GM18519 (cell line): ENCODE measurements at regions not wholly inside any gene's neighbourhood (a gene's known extent, or its start where the extent isn't known, plus 50 kb on each side); places are given as distances from the start of the nearest gene placed in this dataset.

Source experiments
- ATAC-seq: cut with Tn5 transposase; IDR thresholded peaks from one replicate; pipeline ENCODE4 v1.9.1; 2021; ENCODE audit warnings: mild to moderate bottlenecking, moderate library complexity; ENCODE audit not compliant: unreplicated experiment, low FRiP score

DNA sequence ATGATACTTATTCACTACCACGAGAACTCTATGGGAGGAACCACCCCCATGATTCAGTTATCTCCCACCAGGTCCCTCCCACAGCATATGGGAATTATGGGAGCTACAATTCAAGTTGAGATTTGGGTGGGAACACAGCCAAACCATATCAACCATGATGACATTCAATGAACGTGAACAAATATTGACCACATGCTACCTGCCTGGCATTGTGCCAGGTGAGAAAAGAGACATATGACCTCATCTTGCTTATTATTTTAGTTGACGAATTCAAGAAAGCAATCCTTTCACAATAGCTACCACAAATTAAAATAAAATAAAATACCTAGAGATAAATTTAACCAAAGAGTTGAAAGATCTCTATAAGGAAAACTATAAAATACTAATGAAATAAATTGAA lies 286.5 kb upstream of the CRIM1 start:
- no peak for ATAC-seq

- no peak for ATAC-seq
Observed at GRCh38 chr2:36068086-36068485, 287.5 kb upstream of the CRIM1 start.

- no peak for ATAC-seq
Observed at GRCh38 chr2:36060133-36060532, 295.4 kb upstream of the CRIM1 start.

DNA sequence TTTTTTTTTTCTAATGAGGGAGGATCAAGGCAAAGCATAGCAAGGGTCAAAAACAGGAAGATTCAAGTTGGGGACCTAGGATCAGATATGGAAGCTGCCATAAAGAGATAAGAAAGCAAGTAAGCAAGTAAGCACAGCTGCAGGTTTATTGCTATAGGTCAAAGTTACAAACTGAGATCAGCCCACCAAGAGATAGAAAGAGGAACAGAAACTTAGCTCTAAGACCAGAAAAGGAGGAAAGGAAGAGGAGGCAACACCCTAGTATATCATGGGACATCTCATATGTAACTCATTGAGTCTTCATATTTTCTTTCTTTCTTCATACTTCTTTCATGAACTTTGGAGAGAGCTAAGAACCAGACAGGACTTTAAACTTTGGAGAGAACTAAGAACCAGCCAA lies 295.9 kb upstream of the CRIM1 start:
- peak; percentile 100 for ATAC-seq

- no peak for ATAC-seq
Observed at GRCh38 chr2:36058953-36059352, 296.6 kb upstream of the CRIM1 start.

DNA sequence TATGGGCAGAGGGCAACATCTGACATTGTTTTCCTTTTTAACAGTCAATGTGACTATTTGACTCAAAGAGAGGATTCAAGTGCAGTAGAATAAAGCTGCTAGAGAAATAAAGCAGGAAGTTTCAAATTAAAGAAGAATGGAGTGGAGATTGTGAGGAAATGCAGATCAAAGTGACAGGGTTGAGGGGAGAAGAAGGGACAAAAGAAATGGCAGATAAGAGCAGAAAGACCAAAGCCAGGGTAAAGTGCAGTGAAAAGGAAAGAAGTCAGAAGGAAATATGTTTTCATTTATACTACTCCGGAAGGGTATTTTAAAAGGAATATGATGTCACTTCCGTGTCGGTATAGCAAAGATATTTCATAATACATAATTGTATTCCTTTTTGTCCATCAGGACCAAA lies 297.5 kb upstream of the CRIM1 start:
- no peak for ATAC-seq

- ATAC-seq, result no peak
Observed at GRCh38 chr2:36052819-36053218, 302.8 kb upstream of the CRIM1 start.

GRCh38 chr2:36044411-36044810 lies 311.2 kb upstream of the CRIM1 start:
- ATAC-seq, result no peak

- ATAC-seq, result no peak
Observed at GRCh38 chr2:36035137-36035536, 320.4 kb upstream of the CRIM1 start.

- no peak for ATAC-seq
Observed at GRCh38 chr2:36032046-36032445, 323.5 kb upstream of the CRIM1 start.

DNA sequence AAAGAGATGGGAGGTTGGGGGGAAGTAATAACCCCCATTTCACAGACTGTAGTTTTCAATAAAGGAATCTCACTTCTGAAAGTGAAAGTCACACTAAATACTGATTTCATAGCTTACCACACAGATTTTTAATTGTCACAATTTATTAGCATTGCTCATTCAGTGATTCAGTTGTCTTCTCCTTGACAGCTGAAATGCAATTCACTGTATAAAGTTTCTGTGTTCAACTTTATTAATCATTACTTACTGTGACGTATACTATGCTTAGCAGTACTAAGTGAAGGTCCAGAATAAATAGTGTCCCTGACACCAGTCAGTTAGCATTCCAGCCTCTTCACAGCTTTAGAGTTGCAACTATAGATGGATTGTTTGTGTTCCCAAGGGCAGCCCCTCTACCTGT lies 324.1 kb upstream of the CRIM1 start:
- ATAC-seq, result no peak

GRCh38 chr2:36027616-36028015 lies 328.0 kb upstream of the CRIM1 start:
- no peak for ATAC-seq

DNA sequence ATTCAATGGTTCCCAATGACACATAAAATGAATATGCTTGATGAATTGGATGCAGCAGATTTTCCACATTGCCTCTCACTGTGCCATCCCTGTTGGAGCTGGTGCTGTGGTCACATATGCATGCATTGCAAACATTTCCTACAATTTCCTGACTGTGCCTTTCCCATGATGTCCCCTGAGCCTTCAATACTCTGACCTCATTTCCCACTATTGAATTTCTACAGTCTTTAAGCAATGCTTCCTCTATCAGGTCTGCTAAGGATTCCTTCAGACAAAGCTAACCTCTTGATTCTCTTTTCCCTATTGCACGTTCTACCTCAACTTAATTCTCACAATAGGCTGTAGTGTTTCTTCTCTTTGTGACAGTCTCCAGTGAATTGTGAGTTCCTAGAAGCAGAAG lies 342.5 kb upstream of the CRIM1 start:
- no peak for ATAC-seq

DNA sequence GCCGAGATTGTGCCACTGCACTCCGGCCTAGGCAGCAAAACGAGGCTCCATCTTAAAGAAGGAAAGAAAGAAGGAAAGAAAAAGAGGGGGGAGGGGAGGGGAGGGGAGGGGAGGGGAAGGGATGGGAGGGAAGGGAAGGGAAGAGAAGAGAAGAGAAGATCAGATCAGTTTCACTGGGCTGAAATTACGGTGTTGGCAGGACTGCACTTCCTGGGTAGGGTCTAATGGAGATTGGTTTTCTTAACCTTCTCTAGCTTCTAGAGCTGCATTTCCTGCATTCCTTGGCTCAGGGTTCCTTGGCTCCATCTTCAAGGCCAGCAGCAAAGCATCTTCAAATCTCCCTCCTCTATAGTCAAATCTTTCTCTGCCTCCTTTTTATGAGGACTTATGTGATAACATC lies 349.1 kb upstream of the CRIM1 start:
- ATAC-seq, result no peak

DNA sequence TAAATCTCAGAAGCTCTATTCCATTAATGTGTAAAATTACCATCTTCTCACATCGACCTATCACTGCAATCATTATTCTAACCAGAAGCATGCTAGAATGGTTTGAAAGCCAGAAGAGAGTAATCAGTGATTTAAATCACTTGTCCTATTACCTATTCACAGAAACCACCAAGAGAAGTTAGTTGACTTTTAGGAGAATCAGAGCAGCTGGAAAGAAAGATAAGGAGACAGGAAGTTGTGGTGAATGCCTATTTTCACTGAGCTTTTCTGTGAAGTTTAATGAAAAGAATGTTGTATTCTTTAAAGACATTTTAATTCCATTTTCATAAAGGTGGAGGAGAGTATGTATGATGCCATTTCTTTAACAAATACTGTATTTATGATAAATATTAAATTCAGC lies 352.6 kb upstream of the CRIM1 start:
- no peak for ATAC-seq

- ATAC-seq, result no peak
Observed at GRCh38 chr2:35997488-35997887, 358.1 kb upstream of the CRIM1 start.

DNA sequence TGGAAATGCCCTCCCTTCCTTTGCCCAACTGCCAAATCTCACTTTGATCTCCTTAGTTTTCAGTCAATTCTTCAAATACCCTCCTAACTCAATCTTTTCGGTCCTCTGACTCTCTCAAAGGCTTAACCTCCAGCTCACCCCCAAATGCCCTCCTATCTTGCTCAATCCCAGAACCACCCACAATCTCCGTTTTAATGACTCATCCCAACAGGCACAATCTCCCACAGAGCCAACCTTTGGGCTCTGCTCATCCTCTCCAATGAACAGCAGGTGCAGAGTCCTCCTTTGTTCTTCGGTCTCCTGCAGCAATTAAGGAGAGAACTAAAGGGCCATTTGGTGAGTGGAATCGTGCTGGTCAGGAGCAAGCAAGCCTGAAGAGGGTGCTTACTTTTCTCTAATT lies 366.1 kb upstream of the CRIM1 start:
- ATAC-seq, result no peak

DNA sequence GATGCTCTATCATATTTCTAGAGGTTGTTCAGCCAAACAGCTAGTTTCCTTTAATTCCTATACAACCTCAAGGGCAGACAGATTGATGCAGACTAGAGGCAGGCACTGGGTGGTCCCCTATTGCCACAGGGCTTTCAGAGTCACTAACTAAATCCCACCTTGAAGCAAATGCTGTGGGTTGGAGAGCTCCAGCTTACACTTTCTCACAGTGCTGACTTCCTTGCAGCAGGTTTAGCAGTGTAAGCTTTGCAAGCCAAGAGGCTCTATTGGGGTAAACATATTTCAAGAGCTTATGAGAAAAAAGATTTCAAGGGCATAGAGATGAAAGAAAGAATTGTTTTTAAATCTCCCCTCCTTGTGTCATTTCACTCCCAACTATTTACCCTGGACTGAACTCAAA lies 366.5 kb upstream of the CRIM1 start:
- ATAC-seq, result no peak

DNA sequence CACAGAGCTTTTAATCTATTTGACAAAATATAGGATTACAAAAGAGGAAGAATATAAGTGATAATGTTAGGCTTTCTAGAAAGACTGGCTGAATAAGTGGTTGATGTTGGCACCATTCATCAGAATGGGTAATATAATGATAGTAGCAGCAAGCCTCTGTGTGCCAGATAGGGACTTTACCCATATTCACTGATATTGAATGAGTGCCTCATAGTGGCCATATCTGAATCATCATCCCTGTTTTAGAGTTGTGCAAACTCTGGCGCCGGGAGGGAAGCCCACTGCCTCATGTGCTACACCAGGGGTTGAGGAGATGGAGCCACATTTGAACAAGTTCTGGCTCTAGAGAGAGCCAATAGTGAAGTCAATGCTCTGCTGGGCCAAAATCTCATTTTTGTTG lies 368.7 kb upstream of the CRIM1 start:
- ATAC-seq, result no peak

DNA sequence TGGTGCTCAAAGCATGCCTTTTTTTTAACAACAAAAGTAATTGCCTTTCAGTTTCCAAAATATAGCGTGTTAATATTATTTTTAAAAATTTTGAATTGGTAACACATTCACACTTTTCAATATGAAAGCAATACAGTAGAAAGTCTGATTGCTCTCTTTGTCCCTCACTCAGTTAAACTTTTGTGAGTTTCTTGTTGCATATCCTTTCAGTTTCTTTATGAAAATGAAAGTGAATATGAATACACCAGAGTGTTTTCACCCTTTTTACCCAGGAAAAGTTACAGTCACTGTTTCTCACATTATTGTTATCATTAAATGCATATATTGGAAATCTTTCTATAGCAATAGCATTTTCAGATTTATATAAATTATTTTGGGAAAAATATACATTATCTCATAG lies 377.4 kb upstream of the CRIM1 start:
- ATAC-seq, result peak; percentile 96

GRCh38 chr2:35976611-35977010 lies 379.0 kb upstream of the CRIM1 start:
- ATAC-seq, result no peak

- ATAC-seq, result no peak
Observed at GRCh38 chr2:35973737-35974132, 381.8 kb upstream of the CRIM1 start.

GRCh38 chr2:35973132-35973736 lies 382.3 kb upstream of the CRIM1 start:
- peak; percentile 76 for ATAC-seq
